ENCODE measurements at regions not wholly inside any gene's neighbourhood (a gene's known extent, or its start where the extent isn't known, plus 50 kb on each side); places are given as distances from the start of the nearest gene placed in this dataset.
A peak's percentile ranks its signal among the peaks of the same experiment; 100 is the strongest.

GRCh38 chr5:75002271-75002670 is 50.1 kb downstream of the GCNT4 start:
- no peak for DNase-seq (ENCODE audit: low read depth)
- TF ChIP-seq CTCF (IDR thresholded peaks at IDR 0.05; ENCODE audit: insufficient read depth, low read depth, low read length): no peak
- H3K4me3 ChIP-seq (ENCODE audit: low read depth, low read length): no peak overlapping the region

GRCh38 chr5:74995926-74996325 is 56.4 kb downstream of the GCNT4 start:
- TF ChIP-seq CTCF (IDR thresholded peaks at IDR 0.05; ENCODE audit: insufficient read depth, low read depth, low read length): no peak
- no peak for DNase-seq (ENCODE audit: low read depth)
- H3K4me3 ChIP-seq (ENCODE audit: low read depth, low read length): no peak overlapping the region

GRCh38 chr5:74994826-74995225 is 57.5 kb downstream of the GCNT4 start:
- H3K4me3 ChIP-seq (ENCODE audit: low read depth, low read length): no peak overlapping the region
- TF ChIP-seq CTCF (IDR thresholded peaks at IDR 0.05; ENCODE audit: insufficient read depth, low read depth, low read length): no peak
- no peak for DNase-seq (ENCODE audit: low read depth)

- no peak overlapping the region for H3K4me3 ChIP-seq (ENCODE audit: low read depth, low read length)
- TF ChIP-seq CTCF (IDR thresholded peaks at IDR 0.05; ENCODE audit: insufficient read depth, low read depth, low read length): no peak
- peak; percentile 5 for DNase-seq (ENCODE audit: low read depth)
Observed at GRCh38 chr5:74993743-74994142, 58.6 kb downstream of the GCNT4 start.

- H3K4me3 ChIP-seq (ENCODE audit: low read depth, low read length): no peak overlapping the region
- no peak for DNase-seq (ENCODE audit: low read depth)
- TF ChIP-seq CTCF (IDR thresholded peaks at IDR 0.05; ENCODE audit: insufficient read depth, low read depth, low read length): no peak
Observed at GRCh38 chr5:74992791-74993190, 59.6 kb downstream of the GCNT4 start.

- no peak for DNase-seq (ENCODE audit: low read depth)
- H3K4me3 ChIP-seq (ENCODE audit: low read depth, low read length): no peak overlapping the region
- no peak for TF ChIP-seq CTCF (IDR thresholded peaks at IDR 0.05; ENCODE audit: insufficient read depth, low read depth, low read length)
Observed at GRCh38 chr5:74991522-74991921, 60.8 kb downstream of the GCNT4 start.

- H3K4me3 ChIP-seq (ENCODE audit: low read depth, low read length): no peak overlapping the region
- DNase-seq (ENCODE audit: low read depth): no peak
- TF ChIP-seq CTCF (IDR thresholded peaks at IDR 0.05; ENCODE audit: insufficient read depth, low read depth, low read length): no peak
Observed at GRCh38 chr5:74990194-74990593, 62.2 kb downstream of the GCNT4 start.

Measured in fibroblast of villous mesenchyme (primary cell).